Right lung (tissue), 2 donors: ENCODE measurements at regions not wholly inside any gene's neighbourhood (a gene's known extent, or its start where the extent isn't known, plus 50 kb on each side); places are given as distances from the start of the nearest gene placed in this dataset.

ENCODE experiments used
- DNase-seq, 2 donors: peaks; one replicate each; pipeline ENCODE4 v3.0.0-alpha.2; 2013

GRCh38 chr7:22005151-22005550 is 59.5 kb upstream of the CDCA7L start:
- no peak for DNase-seq

GRCh38 chr7:22002726-22003125 is 57.0 kb upstream of the CDCA7L start:
- no peak for DNase-seq

DNA sequence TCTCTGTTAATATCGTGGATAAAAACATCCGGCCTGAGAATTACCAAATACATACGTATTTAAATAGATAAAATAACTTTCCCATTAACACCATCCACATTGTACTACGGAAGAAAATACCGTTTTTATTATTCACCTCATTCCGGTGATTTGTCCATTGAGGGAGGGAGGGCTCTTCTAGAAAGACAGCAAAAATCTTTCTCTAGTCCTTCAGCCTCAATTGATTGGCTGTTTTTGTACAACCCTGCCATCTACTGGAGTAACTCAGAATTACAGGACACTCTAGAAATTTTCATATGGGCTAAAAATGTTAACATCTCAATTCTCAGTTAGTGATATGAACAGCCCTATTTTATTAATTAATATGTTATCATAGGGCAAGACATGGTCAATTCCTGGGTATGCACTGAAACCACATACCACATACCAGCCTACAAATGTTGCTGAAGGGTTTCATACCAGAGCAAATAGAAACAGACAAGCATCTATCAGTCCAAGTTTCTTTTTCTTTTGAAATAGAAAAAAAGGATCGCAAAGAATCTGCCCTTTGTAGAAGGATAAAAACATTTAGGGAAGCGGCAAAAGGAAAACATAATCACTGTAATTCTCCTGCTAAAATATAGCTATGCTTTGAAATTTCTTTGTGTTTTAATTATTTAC is 55.8 kb upstream of the CDCA7L start:
- DNase-seq: peak; percentile 27 to 48

DNA sequence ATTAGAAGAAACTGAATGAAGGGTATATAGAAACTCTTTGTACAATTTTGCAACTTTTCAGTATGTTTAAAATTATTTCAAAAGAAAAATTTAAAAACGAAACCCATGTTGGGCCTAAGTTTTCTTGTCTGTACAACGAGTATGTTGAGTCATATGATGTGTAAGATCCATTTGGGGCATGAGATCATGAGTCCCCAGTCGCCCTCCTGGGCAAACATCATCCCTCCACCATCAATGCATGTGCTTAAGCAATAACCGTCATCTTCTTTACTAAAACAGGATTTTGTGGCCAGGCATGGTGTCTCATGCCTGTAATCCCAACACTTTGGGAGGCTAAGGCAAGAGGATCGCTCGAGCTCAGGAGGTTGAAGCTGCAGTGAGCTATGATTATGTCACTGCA is 54.2 kb upstream of the CDCA7L start:
- DNase-seq: no peak

DNA sequence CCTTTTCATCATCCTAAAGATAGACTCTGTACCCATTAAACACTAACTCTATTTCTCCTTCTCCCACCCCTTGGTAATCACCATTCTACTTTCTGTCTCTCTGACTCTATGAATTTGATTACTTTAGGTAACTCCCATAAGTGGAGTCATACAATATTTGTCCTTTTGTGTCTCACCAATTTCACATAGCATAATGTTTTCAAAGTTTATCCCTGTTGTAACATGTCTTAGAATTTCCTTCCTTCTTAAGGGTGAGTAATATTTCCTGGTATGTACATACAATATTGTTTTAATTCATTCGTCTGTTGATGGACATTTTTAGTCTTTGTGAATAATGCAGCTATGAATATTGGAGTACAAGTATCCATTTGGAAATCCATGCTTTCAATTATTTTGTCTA is 50.9 kb upstream of the CDCA7L start:
- no peak for DNase-seq
